Mononuclear cell (primary cell): ENCODE measurements at regions not wholly inside any gene's neighbourhood (a gene's known extent, or its start where the extent isn't known, plus 50 kb on each side); places are given as distances from the start of the nearest gene placed in this dataset.

Experiments
- H3K27me3 ChIP-seq: 2 replicates; pipeline ENCODE4 v1.6.0; 2011; ENCODE audit warnings: low read length, control low read depth; ENCODE audit not compliant: insufficient read depth
- H3K4me1 ChIP-seq: 2 replicates; pipeline ENCODE4 v1.5.1; 2011; ENCODE audit warnings: mild to moderate bottlenecking, low read length, control low read depth; ENCODE audit not compliant: insufficient read depth
- H3K4me3 ChIP-seq: 2 replicates; pipeline ENCODE4 v1.5.1; 2011; ENCODE audit warnings: mild to moderate bottlenecking, low read length, moderate library complexity
- H3K9me3 ChIP-seq: 2 replicates; pipeline ENCODE4 v1.5.1; 2011; ENCODE audit warnings: low read depth, mild to moderate bottlenecking, control low read depth, low read length

GRCh38 chr10:36089790-36090440 lies 447.8 kb upstream of the FZD8 start:
- Histone ChIP-seq H3K4me1 (no peaks in the 10 kb centered on the region), H3K27me3 (no peaks in the 10 kb centered on the region), H3K4me3 (no peak overlapping the region), H3K9me3 (no peaks in the 10 kb centered on the region)

- Histone ChIP-seq H3K9me3 (no peaks in the 10 kb centered on the region), H3K4me1 (no peaks in the 10 kb centered on the region), H3K4me3 (no peak overlapping the region), H3K27me3 (no peaks in the 10 kb centered on the region)
Observed at GRCh38 chr10:36087006-36088005, 445.2 kb upstream of the FZD8 start.

- no peak overlapping the region for H3K4me3 ChIP-seq
- no peaks in the 10 kb centered on the region for H3K4me1 ChIP-seq
- no peaks in the 10 kb centered on the region for H3K27me3 ChIP-seq
- H3K9me3 ChIP-seq = no peaks in the 10 kb centered on the region
Observed at GRCh38 chr10:36075196-36075595, 433.1 kb upstream of the FZD8 start.

- Histone ChIP-seq H3K9me3 (no peaks in the 10 kb centered on the region), H3K4me3 (no peak overlapping the region), H3K27me3 (no peaks in the 10 kb centered on the region), H3K4me1 (no peaks in the 10 kb centered on the region)
Observed at GRCh38 chr10:36073796-36074345, 431.8 kb upstream of the FZD8 start.

- no peaks in the 10 kb centered on the region for H3K27me3 ChIP-seq
- H3K4me3 ChIP-seq = no peak overlapping the region
- no peaks in the 10 kb centered on the region for H3K4me1 ChIP-seq
- H3K9me3 ChIP-seq = no peaks in the 10 kb centered on the region
Observed at GRCh38 chr10:36068542-36068941, 426.4 kb upstream of the FZD8 start.

- H3K27me3 ChIP-seq = no peaks in the 10 kb centered on the region
- H3K4me3 ChIP-seq = no peak overlapping the region
- no peaks in the 10 kb centered on the region for H3K9me3 ChIP-seq
- H3K4me1 ChIP-seq = no peaks in the 10 kb centered on the region
Observed at GRCh38 chr10:36067748-36068147, 425.7 kb upstream of the FZD8 start.

- Histone ChIP-seq H3K9me3 (no peaks in the 10 kb centered on the region), H3K4me1 (no peaks in the 10 kb centered on the region), H3K4me3 (no peak overlapping the region), H3K27me3 (no peaks in the 10 kb centered on the region)
Observed at GRCh38 chr10:36066850-36067249, 424.8 kb upstream of the FZD8 start.

- no peaks in the 10 kb centered on the region for H3K4me1 ChIP-seq
- H3K4me3 ChIP-seq = no peak overlapping the region
- H3K9me3 ChIP-seq = no peaks in the 10 kb centered on the region
- H3K27me3 ChIP-seq = no peaks in the 10 kb centered on the region
Observed at GRCh38 chr10:36066102-36066501, 424.0 kb upstream of the FZD8 start.

GRCh38 chr10:36063396-36063795 lies 421.3 kb upstream of the FZD8 start:
- H3K9me3 ChIP-seq = no peaks in the 10 kb centered on the region
- no peaks in the 10 kb centered on the region for H3K4me1 ChIP-seq
- no peaks in the 10 kb centered on the region for H3K27me3 ChIP-seq
- no peak overlapping the region for H3K4me3 ChIP-seq

GRCh38 chr10:36057731-36058130 lies 415.6 kb upstream of the FZD8 start:
- H3K4me3 ChIP-seq = no peak overlapping the region
- H3K9me3 ChIP-seq = no peaks in the 10 kb centered on the region
- H3K4me1 ChIP-seq = no peaks in the 10 kb centered on the region
- H3K27me3 ChIP-seq = no peaks in the 10 kb centered on the region

- no peaks in the 10 kb centered on the region for H3K9me3 ChIP-seq
- no peaks in the 10 kb centered on the region for H3K4me1 ChIP-seq
- H3K27me3 ChIP-seq = no peaks in the 10 kb centered on the region
- H3K4me3 ChIP-seq = no peak overlapping the region
Observed at GRCh38 chr10:36057180-36057579, 415.1 kb upstream of the FZD8 start.

GRCh38 chr10:36053775-36054174 lies 411.7 kb upstream of the FZD8 start:
- Histone ChIP-seq H3K27me3 (no peaks in the 10 kb centered on the region), H3K4me1 (no peaks in the 10 kb centered on the region), H3K4me3 (no peak overlapping the region)

GRCh38 chr10:36053271-36053670 lies 411.2 kb upstream of the FZD8 start:
- no peaks in the 10 kb centered on the region for H3K27me3 ChIP-seq
- no peaks in the 10 kb centered on the region for H3K4me1 ChIP-seq
- no peaks in the 10 kb centered on the region for H3K9me3 ChIP-seq
- no peak overlapping the region for H3K4me3 ChIP-seq

More at GRCh38 chr10:36053775-36054174, 411.7 kb upstream of the FZD8 start:
- H3K9me3 ChIP-seq = no peaks in the 10 kb centered on the region

GRCh38 chr10:36051500-36051991 lies 409.4 kb upstream of the FZD8 start:
- Histone ChIP-seq H3K4me3 (no peak overlapping the region), H3K27me3 (no peaks in the 10 kb centered on the region), H3K4me1 (no peaks in the 10 kb centered on the region), H3K9me3 (no peaks in the 10 kb centered on the region)

- Histone ChIP-seq H3K9me3 (no peaks in the 10 kb centered on the region), H3K27me3 (no peaks in the 10 kb centered on the region), H3K4me3 (no peak overlapping the region), H3K4me1 (no peaks in the 10 kb centered on the region)
Observed at GRCh38 chr10:36050763-36051499, 408.8 kb upstream of the FZD8 start.
